Left lung (tissue), 4 donors: ENCODE measurements at regions not wholly inside any gene's neighbourhood (a gene's known extent, or its start where the extent isn't known, plus 50 kb on each side); places are given as distances from the start of the nearest gene placed in this dataset.

Experiments used
- ATAC-seq: fragments of 200-7000 bp; cut with Tn5 transposase; one replicate; pipeline ENCODE4 v1.9.1; 2020; ENCODE audit warnings: moderate library complexity
- DNase-seq, 4 donors: peaks; one replicate each; pipeline ENCODE4 v3.0.0-alpha.2; 2013 to 2020
- H3K27ac ChIP-seq, 2 donors: fragments of 200-600 bp; sonication (generic) in 1 of 2; one replicate each; pipeline versions ENCODE4 v1.5.0 to v1.8.0; 2020 to 2021
- H3K27me3 ChIP-seq, 2 donors: fragments of 200-600 bp; sonication (generic) in 1 of 2; one replicate each; pipeline versions ENCODE4 v1.5.0 to v1.8.0; 2020 to 2021
- H3K36me3 ChIP-seq, 2 donors: fragments of 200-600 bp; sonication (generic) in 1 of 2; one replicate each; pipeline versions ENCODE4 v1.5.0 to v1.8.0; 2020 to 2021
- H3K4me1 ChIP-seq, 2 donors: fragments of 200-600 bp; one replicate each; pipeline ENCODE4 v1.8.0; 2021
- H3K4me3 ChIP-seq, 2 donors: fragments of 200-600 bp; sonication (generic) in 1 of 2; one replicate each; pipeline versions ENCODE4 v1.5.0 to v1.8.0; 2020 to 2021; ENCODE audit warnings: mild to moderate bottlenecking in 1 of 2
- H3K9me3 ChIP-seq, 2 donors: fragments of 200-600 bp; sonication (generic) in 1 of 2; one replicate each; pipeline versions ENCODE4 v1.5.0 to v1.8.0; 2020 to 2021
- CTCF ChIP-seq, 2 donors: fragments of 200-600 bp; sonication (generic) in 1 of 2; IDR thresholded peaks; one replicate each; pipeline versions ENCODE4 v1.5.0 to v1.8.0; 2021; ENCODE audit warnings: antibody characterized with exemption in 2 of 2
- intact Hi-C, 2 donors: fragments of 100-400 bp; cut with DNase I; formaldehyde crosslinking; loops; one replicate each; pipeline versions ENCODE4 v1.11.2 to v1.14.2; 2022
- donor health status: DM: no; HTN: yes; CAD: no.
- donor health status: DM: no; HTN: no; CAD: no.

- H3K36me3 ChIP-seq, result no peaks in the 10 kb centered on the region
- intact Hi-C loops, result no loop called here
- TF ChIP-seq CTCF (IDR thresholded peaks at IDR 0.05), result no peak
- H3K4me3 ChIP-seq, result no peak overlapping the region
- no peak for DNase-seq
- no peaks in the 10 kb centered on the region for H3K27me3 ChIP-seq
- no peaks in the 10 kb centered on the region for H3K4me1 ChIP-seq
- ATAC-seq, result no peak
- no peak overlapping the region for H3K27ac ChIP-seq
- peaks cover 0 to 14% of the 10 kb centered on the region in 2 donors for H3K9me3 ChIP-seq
These were observed 87.0 kb upstream of the DNAJC19 start for GRCh38 chr3:181076558-181076957.

GRCh38 chr3:181075098-181075497 is 85.6 kb upstream of the DNAJC19 start:
- no peaks in the 10 kb centered on the region for H3K36me3 ChIP-seq
- intact Hi-C loops, result no loop called here
- no peaks in the 10 kb centered on the region for H3K27me3 ChIP-seq
- no peak for TF ChIP-seq CTCF (IDR thresholded peaks at IDR 0.05)
- H3K9me3 ChIP-seq, result peaks cover 0 to 14% of the 10 kb centered on the region in 2 donors
- no peak overlapping the region for H3K4me3 ChIP-seq
- H3K27ac ChIP-seq, result no peak overlapping the region
- ATAC-seq (no peak), DNase-seq (no peak)
- no peaks in the 10 kb centered on the region for H3K4me1 ChIP-seq

- no peak for DNase-seq
- Histone ChIP-seq H3K4me3 (no peak overlapping the region), H3K4me1 (no peaks in the 10 kb centered on the region), H3K27ac (no peak overlapping the region), H3K36me3 (no peaks in the 10 kb centered on the region), H3K9me3 (no peaks in the 10 kb centered on the region), H3K27me3 (no peaks in the 10 kb centered on the region)
- ATAC-seq, result no peak
- intact Hi-C loops, result no loop called here
- TF ChIP-seq CTCF (IDR thresholded peaks at IDR 0.05), result no peak
These were observed 76.9 kb upstream of the DNAJC19 start for GRCh38 chr3:181066143-181067087.

GRCh38 chr3:181056136-181056732 is 66.7 kb upstream of the DNAJC19 start:
- no peak for TF ChIP-seq CTCF (IDR thresholded peaks at IDR 0.05)
- no peaks in the 10 kb centered on the region for H3K9me3 ChIP-seq
- no peaks in the 10 kb centered on the region for H3K36me3 ChIP-seq
- intact Hi-C loops, result no loop called here
- DNase-seq, result no peak
- H3K27me3 ChIP-seq, result no peaks in the 10 kb centered on the region
- ATAC-seq, result no peak
- no peak overlapping the region for H3K4me3 ChIP-seq
- no peak overlapping the region for H3K27ac ChIP-seq
- H3K4me1 ChIP-seq, result no peaks in the 10 kb centered on the region

- Histone ChIP-seq H3K4me1 (no peaks in the 10 kb centered on the region), H3K27ac (no peak overlapping the region), H3K9me3 (no peaks in the 10 kb centered on the region), H3K4me3 (no peak overlapping the region), H3K36me3 (no peaks in the 10 kb centered on the region), H3K27me3 (no peaks in the 10 kb centered on the region)
- no peak for TF ChIP-seq CTCF (IDR thresholded peaks at IDR 0.05)
- intact Hi-C loops, result no loop called here
- ATAC-seq (no peak), DNase-seq (no peak)
These were observed 65.0 kb upstream of the DNAJC19 start for GRCh38 chr3:181054538-181054937.
